Naive B cell (primary cell): ENCODE measurements at regions not wholly inside any gene's neighbourhood (a gene's known extent, or its start where the extent isn't known, plus 50 kb on each side); places are given as distances from the start of the nearest gene placed in this dataset.
A peak's percentile ranks its signal among the peaks of the same experiment; 100 is the strongest.
"Not testable (repeated sequence)": the region's sequence is repeated elsewhere in the genome, so short reads cannot be mapped to it uniquely, and the experiment has no call there.

Experiments used
- ATAC-seq, 2 donors: fragments of 150-1000 bp; cut with Tn5 transposase; 2 replicates each; pipeline ENCODE4 v1.10.0; 2021; ENCODE audit warnings: low read depth in 2 of 2, mild to moderate bottlenecking in 2 of 2, moderate library complexity in 2 of 2
- DNase-seq: peaks from one replicate; pipeline ENCODE4 v3.0.0; 2022
- H3K27ac Mint-ChIP-seq, 6 donors: one replicate each; pipeline ENCODE4 v1.8.0; 2020 to 2022; ENCODE audit warnings: mild to moderate bottlenecking in 6 of 6, mixed read lengths in 6 of 6, moderate library complexity in 5 of 6, inconsistent platforms in 2 of 6
- H3K27me3 Mint-ChIP-seq, 3 donors: one replicate each; pipeline ENCODE4 v1.8.0; 2021 to 2022; ENCODE audit warnings: mixed read lengths in 3 of 3, mild to moderate bottlenecking in 1 of 3
- H3K36me3 Mint-ChIP-seq, 2 donors: one replicate each; pipeline ENCODE4 v1.8.0; 2020 to 2022; ENCODE audit warnings: mixed read lengths in 2 of 2, inconsistent platforms in 1 of 2, mild to moderate bottlenecking in 1 of 2
- H3K4me1 Mint-ChIP-seq, 3 donors: one replicate each; pipeline ENCODE4 v1.8.0; 2020 to 2022; ENCODE audit warnings: mixed read lengths in 3 of 3, inconsistent platforms in 1 of 3, mild to moderate bottlenecking in 1 of 3, moderate library complexity in 1 of 3
- H3K4me3 Mint-ChIP-seq, 8 donors: one replicate each; pipeline ENCODE4 v1.8.0; 2020 to 2022; ENCODE audit warnings: mild to moderate bottlenecking in 8 of 8, mixed read lengths in 8 of 8, moderate library complexity in 8 of 8, inconsistent platforms in 2 of 8
- H3K9me3 Mint-ChIP-seq, 7 donors: one replicate each; pipeline ENCODE4 v1.8.0; 2020 to 2022; ENCODE audit warnings: mixed read lengths in 7 of 7, mild to moderate bottlenecking in 5 of 7, inconsistent platforms in 2 of 7, moderate library complexity in 1 of 7

DNA sequence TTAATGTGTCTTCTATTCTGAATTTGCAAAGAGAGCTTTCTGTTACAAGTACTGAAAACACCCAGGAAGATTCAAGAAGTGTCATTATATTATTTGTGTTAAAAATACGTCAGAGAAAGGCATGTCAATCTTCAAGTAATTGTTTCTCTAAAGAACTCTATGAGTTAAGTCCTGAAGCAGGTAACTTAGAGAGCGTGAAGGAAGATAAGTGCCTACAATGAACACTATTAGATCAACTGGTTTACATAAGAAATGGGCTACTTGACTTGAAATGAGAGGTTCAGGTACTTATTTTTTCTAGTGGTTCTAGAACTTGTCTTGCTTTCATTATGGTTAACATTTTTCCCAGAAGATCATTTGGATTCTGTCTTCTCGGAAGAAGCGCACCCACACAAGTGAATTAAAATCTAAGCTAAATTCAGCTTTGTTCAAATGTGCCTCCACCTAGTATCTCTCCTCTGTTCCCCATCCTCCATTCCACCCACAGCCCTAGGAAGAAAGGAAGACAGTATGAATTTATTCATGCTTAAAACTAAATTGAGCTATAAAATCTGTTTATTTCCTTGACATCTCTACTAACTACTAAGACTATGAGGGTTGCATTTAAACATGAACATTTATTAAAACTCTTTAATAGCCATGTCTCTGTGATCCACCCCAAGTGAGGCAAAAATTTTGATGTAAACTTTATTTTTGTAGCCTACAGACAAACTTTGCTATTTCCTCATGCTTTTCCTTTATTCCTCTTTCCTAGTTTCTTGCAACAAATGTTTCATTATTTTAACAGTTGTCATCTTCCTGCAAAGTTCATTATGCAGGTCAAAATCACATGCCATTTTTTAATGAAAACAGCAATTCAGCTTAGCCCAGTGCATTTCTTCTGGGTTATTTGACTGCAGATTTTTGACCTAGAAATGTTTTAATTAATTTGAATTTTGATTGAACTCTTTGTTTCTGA, 206.8 kb downstream of the KCNJ2 start:
- H3K4me1 Mint-ChIP-seq, result no peaks in the 10 kb centered on the region
- H3K4me3 Mint-ChIP-seq, result no peak overlapping the region

DNA sequence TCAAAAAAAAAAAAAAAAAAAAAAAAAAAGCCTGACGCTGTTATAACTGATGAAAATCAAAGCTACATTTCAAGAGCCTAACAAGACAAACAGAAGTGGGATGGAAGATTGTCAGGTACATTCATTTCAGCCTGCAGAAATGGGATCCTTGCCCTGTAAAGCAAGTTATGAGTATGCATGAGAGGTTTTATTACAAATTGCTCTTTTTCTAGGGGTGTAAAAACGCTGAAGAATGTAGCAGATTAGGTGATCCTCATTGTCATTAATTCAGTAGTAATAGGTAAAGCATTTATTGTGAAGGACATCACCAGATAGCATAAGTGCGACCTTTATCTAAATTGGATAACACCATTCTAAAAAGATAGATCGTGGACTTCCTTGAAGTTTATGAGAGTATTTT, 208.3 kb downstream of the KCNJ2 start:
- H3K4me3 Mint-ChIP-seq, result no peak overlapping the region

More for the DNA sequence above, 206.8 kb downstream of the KCNJ2 start:
- Mint-ChIP-seq H3K27ac (no peak overlapping the region), H3K9me3 (peaks cover 0 to 7% (median 2%) of the 10 kb centered on the region in 7 donors), H3K36me3 (no peaks in the 10 kb centered on the region), H3K27me3 (no peaks in the 10 kb centered on the region)
- ATAC-seq (no peak), DNase-seq (no peak)

DNA sequence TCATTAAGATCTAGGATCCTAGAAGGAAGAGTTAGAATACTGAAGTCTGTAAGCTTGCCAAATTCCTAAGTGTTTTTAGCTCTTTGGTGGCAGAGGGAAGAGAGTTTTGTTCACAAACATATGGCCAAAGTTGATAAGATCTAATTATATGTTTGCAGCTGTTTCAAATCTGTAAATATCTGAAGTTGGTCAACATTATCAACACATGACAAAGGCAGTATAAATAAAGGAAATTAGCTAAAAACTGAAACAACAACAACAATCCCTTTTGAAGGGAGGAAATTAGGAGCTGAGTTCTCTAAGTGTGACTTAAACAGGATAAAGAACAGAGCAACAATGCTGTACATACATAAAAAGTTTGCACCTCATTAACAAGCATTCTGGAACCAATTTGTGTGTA, 208.7 kb downstream of the KCNJ2 start:
- Mint-ChIP-seq H3K4me3 (no peak overlapping the region), H3K9me3 (peaks cover 0 to 7% (median 2%) of the 10 kb centered on the region in 7 donors), H3K27me3 (no peaks in the 10 kb centered on the region), H3K36me3 (no peaks in the 10 kb centered on the region), H3K27ac (no peak overlapping the region), H3K4me1 (no peaks in the 10 kb centered on the region)
- DNase-seq (no peak), ATAC-seq (no peak)

More for the DNA sequence above, 208.3 kb downstream of the KCNJ2 start:
- H3K9me3 Mint-ChIP-seq, result peaks cover 0 to 7% (median 2%) of the 10 kb centered on the region in 7 donors
- no peak for ATAC-seq
- no peaks in the 10 kb centered on the region for H3K4me1 Mint-ChIP-seq
- DNase-seq, result no peak
- H3K27ac Mint-ChIP-seq, result no peak overlapping the region
- no peaks in the 10 kb centered on the region for H3K27me3 Mint-ChIP-seq
- H3K36me3 Mint-ChIP-seq, result no peaks in the 10 kb centered on the region

DNA sequence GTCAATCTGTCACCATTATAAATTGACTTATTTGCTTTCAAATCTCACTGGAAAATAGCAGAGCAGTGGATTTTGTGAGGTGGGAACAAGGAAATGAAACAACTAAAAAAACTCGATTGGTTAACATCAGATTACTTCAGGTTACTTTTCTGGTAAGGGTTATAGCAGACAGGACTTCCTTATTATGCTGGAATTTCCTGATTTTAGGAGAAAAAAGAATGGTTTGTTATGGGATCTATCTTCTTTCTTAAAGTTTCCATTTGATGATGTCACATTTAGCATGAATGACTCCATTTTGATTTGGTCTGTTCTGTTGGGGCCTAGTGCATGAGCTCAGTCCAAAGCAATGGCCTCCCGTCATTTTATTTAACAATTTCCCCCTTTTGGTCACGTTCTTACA, 210.6 kb downstream of the KCNJ2 start:
- Mint-ChIP-seq H3K4me1 (no peaks in the 10 kb centered on the region), H3K4me3 (no peak overlapping the region)

DNA sequence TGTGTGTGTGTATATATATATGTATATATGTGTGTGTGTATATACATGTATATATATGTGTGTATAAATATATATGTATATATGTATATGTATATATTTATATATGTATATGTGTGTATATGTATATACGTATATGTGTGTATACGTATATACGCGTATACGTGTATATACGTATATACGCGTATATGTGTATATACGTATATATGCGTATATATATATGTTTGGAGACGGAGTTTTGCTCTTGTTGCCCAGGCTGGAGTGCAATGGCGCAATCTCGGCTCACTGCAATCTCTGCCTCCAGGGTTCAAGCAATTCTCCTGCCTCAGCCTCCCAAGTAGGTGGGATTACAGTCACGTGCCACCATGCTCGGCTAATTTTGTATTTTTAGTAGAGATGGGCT, 212.6 kb downstream of the KCNJ2 start:
- not testable (repeated sequence) for H3K27me3 Mint-ChIP-seq, H3K4me3 Mint-ChIP-seq, ATAC-seq, H3K4me1 Mint-ChIP-seq, H3K36me3 Mint-ChIP-seq, H3K27ac Mint-ChIP-seq, DNase-seq, H3K9me3 Mint-ChIP-seq

More for the DNA sequence above, 210.6 kb downstream of the KCNJ2 start:
- H3K27ac Mint-ChIP-seq, result no peak overlapping the region
- H3K9me3 Mint-ChIP-seq, result peaks cover 0 to 2% (median 0%) of the 10 kb centered on the region in 7 donors
- DNase-seq (no peak), ATAC-seq (no peak)
- no peaks in the 10 kb centered on the region for H3K36me3 Mint-ChIP-seq
- H3K27me3 Mint-ChIP-seq, result no peaks in the 10 kb centered on the region

DNA sequence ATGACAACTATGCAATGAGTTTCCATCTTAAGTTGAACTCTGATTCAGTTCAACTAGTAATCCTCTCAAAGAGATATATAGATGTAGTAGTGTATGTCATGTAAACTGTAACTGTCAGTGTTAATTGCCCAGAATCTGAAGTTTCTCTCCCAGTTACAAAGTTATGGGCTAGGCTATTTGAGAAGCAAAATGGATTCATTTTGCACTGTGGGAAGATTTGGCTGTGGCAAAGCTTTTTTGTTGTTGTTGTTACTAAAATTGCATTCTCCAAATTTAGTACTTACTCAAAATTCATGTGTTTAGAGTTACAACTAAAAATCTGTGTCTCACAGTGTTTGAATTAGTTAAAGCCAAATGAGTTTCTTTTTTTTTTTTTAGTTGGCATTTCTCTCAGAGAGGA, 219.0 kb downstream of the KCNJ2 start:
- ATAC-seq (no peak), DNase-seq (no peak)
- Mint-ChIP-seq H3K27ac (no peak overlapping the region), H3K27me3 (no peaks in the 10 kb centered on the region), H3K4me1 (no peaks in the 10 kb centered on the region), H3K4me3 (no peak overlapping the region), H3K9me3 (peaks cover 0 to 2% (median 0%) of the 10 kb centered on the region in 7 donors), H3K36me3 (no peaks in the 10 kb centered on the region)

DNA sequence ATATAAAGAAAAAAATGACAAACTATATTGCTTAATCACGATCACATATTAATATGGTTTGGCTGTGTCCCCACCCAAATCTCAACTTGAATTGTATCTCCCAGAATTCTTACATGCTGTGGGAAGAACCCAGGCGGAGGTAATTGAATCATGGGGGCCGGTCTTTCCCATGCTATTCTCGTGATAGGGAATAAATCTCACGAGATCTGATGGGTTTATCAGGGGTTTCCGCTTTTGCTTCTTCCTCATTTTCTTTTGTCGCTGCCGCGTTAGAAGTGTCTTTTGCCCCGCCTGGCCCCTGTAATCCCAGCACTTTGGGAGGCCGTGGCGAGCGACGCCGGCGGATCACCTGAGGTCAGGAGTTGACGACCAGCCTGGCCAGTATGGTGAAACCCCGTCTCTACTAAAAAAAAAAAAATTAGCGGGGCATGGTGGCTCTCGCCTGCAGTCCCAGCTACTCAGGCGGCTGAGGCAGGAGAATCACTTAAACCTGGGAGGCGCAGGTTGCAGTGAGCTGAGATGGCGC, 220.0 kb downstream of the KCNJ2 start:
- H3K4me3 Mint-ChIP-seq, H3K9me3 Mint-ChIP-seq, H3K36me3 Mint-ChIP-seq, ATAC-seq, H3K27ac Mint-ChIP-seq, H3K4me1 Mint-ChIP-seq, DNase-seq, H3K27me3 Mint-ChIP-seq: not testable (repeated sequence)

DNA sequence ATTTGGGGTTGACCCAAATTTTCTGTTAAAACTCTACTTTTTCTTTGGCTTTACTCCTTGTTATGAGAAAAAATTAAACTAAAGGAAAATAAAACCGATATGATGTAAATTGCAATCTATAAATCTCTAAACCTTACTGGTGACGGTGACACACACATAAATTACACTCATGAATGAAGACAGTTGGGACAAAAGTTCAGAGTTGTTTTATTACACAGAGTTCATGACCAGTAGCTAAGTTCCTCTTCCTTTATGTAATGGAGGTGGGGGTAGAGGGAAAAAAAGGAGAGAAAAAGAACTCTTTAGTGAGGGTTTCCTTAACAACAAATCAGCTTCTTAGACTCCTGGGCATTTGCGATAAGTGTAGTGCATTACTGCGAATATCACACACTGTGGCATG, 220.7 kb downstream of the KCNJ2 start:
- H3K36me3 Mint-ChIP-seq, result no peaks in the 10 kb centered on the region
- DNase-seq (no peak), ATAC-seq (no peak)
- H3K4me3 Mint-ChIP-seq, result no peak overlapping the region
- H3K27me3 Mint-ChIP-seq, result no peaks in the 10 kb centered on the region
- H3K9me3 Mint-ChIP-seq, result peaks cover 0 to 2% (median 0%) of the 10 kb centered on the region in 7 donors
- no peaks in the 10 kb centered on the region for H3K4me1 Mint-ChIP-seq
- peak overlapping the region in 1 of 6 donors; percentile 34 for H3K27ac Mint-ChIP-seq

DNA sequence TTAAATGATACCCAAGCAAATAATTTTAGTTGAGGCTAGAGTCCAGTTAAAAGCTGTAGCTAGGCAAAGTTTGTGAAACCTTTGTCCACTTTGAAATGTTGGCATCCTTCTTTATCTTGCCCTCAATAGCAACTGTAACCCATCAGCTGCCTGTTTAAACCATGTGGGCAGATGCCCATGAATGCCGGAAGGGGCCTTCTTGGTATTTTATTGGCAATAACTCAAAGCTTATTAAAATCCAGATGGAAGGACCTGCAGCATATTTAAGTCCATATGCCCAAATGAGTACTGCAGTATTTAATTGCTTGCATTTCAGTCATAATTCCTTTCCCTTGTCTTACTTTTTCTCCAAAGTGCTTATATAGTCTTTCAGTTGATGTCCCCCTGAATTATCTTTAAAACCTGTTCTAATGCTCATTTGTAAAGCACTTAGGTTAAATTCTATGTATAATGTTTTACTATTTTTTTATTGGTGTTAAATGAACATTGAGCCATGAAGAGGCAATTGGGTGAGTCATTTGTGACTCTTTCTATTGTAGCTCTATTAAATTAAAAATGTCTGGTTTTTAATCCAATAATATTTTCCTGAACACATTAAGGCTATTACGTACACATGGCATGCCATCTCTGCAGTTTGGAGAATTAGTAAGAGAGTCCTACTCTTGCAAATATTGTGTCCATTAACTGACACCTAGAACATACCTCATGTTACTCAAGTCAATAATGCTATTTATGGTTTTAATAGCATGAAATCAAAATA, 225.3 kb downstream of the KCNJ2 start:
- Mint-ChIP-seq H3K27me3 (no peaks in the 10 kb centered on the region), H3K4me1 (no peaks in the 10 kb centered on the region), H3K27ac (no peak overlapping the region), H3K4me3 (no peak overlapping the region), H3K9me3 (peaks cover 0 to 10% (median 4%) of the 10 kb centered on the region in 7 donors), H3K36me3 (no peaks in the 10 kb centered on the region)
- ATAC-seq, result no peak
- DNase-seq, result no peak

DNA sequence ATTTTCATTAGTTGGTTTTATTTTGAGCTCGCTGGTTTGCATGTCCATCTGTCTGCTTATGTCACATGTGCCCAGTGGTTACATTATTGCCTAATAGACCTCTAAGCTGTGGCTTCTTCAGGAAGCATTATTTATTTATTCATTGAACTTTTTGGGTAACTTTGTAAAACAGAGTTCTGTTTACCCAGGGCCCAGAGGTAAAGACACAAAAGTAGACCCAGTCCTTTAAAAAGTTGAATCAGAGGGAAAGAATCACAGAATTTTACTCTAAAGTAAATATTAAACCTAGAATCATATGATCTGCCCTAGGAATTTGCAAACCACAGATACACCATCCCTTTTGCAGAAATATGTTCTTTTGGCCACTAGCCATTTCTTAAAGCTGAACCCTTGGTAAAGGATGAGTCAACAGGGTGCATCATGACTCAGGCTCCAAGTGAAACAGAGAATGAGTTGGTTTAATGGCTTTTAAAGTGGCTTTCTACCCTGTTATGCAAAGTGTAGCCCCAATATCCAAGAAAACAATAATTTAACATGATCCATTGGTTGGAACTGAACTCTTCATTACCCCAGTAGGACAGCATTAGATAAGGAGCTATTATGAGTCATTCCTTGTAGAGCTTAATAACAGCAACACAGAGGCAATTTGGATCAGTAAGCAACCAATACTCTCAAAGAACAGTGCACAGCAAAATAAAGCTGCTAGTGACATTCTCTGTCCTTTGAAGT, 236.3 kb downstream of the KCNJ2 start:
- peaks cover 0 to 3% (median 0%) of the 10 kb centered on the region in 7 donors for H3K9me3 Mint-ChIP-seq
- no peak overlapping the region for H3K4me3 Mint-ChIP-seq
- peaks cover 0 to 2% (median 0%) of the 10 kb centered on the region in 3 donors for H3K27me3 Mint-ChIP-seq

DNA sequence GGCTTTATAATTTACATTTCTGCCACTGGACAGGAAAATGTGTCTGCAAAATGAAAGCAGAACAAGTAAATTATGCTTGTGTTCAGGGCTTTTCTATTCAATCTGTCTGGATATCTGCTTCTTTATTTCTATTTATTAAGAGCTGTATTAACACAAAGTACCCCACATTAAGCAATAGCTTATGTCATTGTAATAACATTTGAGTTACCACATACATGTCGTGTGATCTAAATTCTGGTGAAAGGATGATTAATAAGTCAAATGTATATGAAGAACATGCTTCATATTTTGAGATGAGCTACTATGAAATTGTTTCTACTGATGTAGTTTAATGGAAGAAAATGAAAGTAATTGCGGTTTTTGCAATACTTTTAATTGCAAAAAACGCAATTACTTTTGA, 238.2 kb downstream of the KCNJ2 start:
- H3K27ac Mint-ChIP-seq, result peak overlapping the region in 1 of 6 donors; percentile 74
- H3K9me3 Mint-ChIP-seq, result peaks cover 0 to 4% (median 0%) of the 10 kb centered on the region in 7 donors
- no peak overlapping the region for H3K4me3 Mint-ChIP-seq
- ATAC-seq (no peak), DNase-seq (no peak)
- no peaks in the 10 kb centered on the region for H3K27me3 Mint-ChIP-seq
- no peaks in the 10 kb centered on the region for H3K36me3 Mint-ChIP-seq
- no peaks in the 10 kb centered on the region for H3K4me1 Mint-ChIP-seq

More for the DNA sequence above, 236.3 kb downstream of the KCNJ2 start:
- ATAC-seq (no peak), DNase-seq (no peak)
- Mint-ChIP-seq H3K27ac (no peak overlapping the region), H3K4me1 (no peaks in the 10 kb centered on the region), H3K36me3 (no peaks in the 10 kb centered on the region)

DNA sequence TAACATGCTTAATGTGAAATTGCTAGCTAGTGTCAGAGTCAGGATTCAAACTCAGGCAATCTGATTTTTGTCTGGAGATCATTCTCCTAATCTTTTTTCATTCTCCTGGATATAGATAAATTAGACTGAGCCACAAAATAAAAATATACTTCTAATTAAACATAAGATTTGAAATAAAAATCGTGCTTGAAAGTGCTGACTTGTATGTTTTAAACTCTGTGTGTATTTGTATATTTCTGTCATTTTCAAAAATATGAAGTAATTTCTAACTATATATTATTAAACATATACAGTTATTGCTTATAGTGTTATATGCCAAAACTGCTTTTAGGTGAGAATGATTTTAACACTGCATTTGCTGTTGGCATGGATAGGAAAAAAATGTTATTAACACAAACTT, 239.4 kb downstream of the KCNJ2 start:
- H3K36me3 Mint-ChIP-seq, result no peaks in the 10 kb centered on the region
- no peak overlapping the region for H3K4me3 Mint-ChIP-seq
- H3K27ac Mint-ChIP-seq, result no peak overlapping the region
- H3K27me3 Mint-ChIP-seq, result no peaks in the 10 kb centered on the region
- no peak for ATAC-seq
- no peak for DNase-seq
- H3K9me3 Mint-ChIP-seq, result peaks cover 0 to 5% (median 0%) of the 10 kb centered on the region in 7 donors
- no peaks in the 10 kb centered on the region for H3K4me1 Mint-ChIP-seq

DNA sequence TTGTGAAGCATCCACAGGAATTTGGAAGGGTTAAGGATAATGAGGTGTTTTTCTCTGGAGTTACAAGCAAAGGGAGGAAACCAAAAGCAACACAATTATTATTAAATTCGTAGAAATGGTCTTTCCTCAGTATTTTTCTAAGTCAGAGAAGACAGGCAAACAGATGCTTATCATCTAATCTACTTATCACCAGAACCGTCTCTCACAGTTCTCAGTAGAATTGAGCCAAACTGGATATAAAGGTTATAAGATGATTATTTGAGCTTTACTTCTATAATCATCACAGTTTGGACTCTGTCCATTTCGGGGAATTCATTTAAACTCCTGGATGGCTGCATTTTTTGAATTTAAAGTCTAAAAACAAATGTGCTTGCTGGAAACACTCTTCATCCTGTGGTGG, 245.0 kb downstream of the KCNJ2 start:
- no peak for ATAC-seq
- Mint-ChIP-seq H3K36me3 (no peaks in the 10 kb centered on the region), H3K27me3 (no peaks in the 10 kb centered on the region), H3K27ac (no peak overlapping the region), H3K9me3 (peaks cover 0 to 5% (median 0%) of the 10 kb centered on the region in 7 donors), H3K4me1 (no peaks in the 10 kb centered on the region), H3K4me3 (no peak overlapping the region)
- no peak for DNase-seq
